NCI-H526 treated with DMSO at 0.1 percent for 48 hours (cell line): ENCODE measurements at regions not wholly inside any gene's neighbourhood (a gene's known extent, or its start where the extent isn't known, plus 50 kb on each side); places are given as distances from the start of the nearest gene placed in this dataset.

Experiments used
- DNase-seq: peaks from one replicate; lab custom pipeline; 2025; lab: John Stamatoyannopoulos, UW

DNA sequence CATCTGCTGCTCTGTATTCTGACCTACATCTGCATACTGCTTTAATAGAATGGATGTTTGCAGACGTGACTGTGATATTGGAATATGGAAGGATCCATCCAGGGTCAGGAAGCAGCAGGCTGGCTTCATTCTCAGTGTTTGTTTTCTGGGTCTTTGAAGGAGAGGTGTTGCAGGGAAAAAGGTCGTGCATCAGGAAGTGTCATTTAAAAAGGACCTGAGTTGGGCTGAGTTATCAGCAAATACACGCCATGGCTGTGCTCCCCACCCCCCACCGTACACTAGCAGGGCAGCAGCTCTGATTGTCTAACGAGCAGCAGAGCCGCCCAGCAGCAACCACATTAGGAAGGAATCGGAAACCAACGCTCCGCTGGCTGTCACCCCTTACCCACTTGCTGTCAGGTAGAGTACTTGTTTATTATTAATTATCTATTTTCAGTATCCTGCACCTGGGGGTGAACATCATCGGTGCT, 63.1 kb upstream of the STEAP1B start:
- no peak for DNase-seq

DNA sequence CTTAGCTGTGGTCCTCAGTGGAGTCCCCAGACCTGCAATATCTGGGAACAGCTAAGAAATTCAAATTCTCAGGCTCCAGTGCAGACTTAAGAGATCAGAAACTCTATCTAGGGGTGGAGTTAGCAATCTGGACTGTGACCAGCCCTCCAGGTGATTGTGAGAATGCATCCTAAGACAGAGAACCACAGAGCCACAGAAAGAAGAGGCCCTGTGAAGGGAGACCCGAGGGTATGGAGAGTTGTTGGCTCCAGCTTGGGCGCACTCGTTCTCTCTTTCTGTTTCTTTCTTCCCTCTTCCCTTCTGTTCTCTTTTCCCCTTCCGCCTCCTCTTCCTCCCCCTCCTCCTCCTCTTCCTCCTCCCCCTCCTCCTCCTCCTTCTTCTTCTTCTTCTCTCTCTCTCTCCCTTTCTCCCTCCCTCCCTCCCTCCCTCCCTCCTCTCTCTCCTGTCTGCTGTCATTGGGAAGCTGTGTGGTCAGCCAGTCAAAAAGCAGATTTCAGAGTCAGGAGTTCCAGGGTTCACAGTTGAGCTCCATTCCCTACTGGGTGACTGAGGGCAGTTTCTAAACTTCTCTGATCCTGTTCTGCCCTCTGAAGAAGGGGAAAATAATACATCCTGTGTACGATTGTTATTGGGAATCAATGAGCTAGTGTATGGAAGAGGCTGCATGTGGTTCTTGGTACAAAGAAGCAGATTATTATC, 62.1 kb upstream of the STEAP1B start:
- DNase-seq, result no peak

GRCh38 chr7:22561321-22561811, 61.4 kb upstream of the STEAP1B start:
- no peak for DNase-seq

GRCh38 chr7:22559829-22560489, 60.0 kb upstream of the STEAP1B start:
- DNase-seq, result peak; percentile 62

DNA sequence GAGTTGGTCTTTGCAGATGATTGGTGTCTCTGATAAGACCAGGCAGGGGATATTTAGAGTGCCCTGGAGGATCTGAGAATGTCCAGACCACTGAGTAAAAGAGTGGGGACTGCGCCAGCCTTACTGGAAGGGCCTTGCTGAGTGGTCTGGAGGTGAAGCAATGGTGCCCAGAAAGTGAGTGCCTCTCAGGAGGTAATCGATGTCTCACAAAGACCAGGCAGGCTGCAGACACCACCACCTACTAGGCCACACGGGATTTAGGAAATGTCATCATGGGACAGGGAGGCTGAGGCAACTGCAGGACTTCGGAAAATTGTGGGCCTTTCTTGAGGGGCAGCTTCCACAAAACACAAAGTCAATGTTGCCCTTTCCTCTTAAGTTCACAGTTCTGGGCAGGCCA, 57.2 kb upstream of the STEAP1B start:
- DNase-seq, result no peak

- no peak for DNase-seq
These were observed 55.5 kb upstream of the STEAP1B start for GRCh38 chr7:22555476-22555875.

DNA sequence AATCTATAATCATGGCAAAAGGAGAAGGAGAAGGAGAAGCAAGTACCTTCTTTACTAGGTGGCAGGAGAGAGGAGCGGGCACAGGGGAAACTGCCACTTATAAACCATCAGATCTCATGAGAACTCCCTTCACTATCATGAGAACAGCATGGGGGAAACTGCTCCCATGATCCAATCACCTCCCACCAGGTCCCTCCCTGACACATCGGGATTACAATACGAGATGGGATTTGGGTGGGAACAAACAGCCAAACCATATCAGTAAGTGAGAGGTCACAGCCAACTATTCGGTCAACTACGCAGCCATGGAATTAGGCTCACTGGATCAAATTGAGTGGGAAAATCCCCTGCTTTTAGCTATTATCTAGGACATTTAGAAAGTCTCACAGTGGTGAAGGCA, 54.2 kb upstream of the STEAP1B start:
- no peak for DNase-seq

- no peak for DNase-seq
These were observed 52.0 kb upstream of the STEAP1B start for GRCh38 chr7:22551768-22552513.

DNA sequence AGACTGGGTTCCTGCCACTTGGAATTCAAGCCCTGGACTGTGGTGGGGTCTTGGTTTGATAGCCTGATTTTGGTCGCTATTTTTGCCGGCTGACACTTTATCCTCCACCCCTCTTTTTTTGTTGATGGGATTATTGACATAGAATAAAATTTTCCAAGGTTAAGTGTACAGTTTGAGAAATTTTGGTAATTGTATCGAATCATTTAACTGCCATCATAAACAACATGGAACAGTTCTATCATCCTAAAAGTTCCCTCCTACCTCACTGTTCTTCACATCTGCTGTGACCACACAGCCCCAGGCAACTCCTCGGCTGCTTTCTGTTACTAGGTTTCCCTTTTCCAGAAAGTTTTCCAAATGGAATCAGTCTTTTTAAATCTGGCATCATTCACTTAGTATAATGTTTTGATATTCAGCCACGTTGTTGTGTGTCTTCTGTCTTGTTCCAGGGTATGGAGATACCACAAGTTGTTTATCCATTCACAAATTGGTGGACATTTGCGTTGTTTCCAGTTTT, 50.6 kb upstream of the STEAP1B start:
- no peak for DNase-seq

GRCh38 chr7:22549667-22550513, 49.9 kb upstream of the STEAP1B start:
- DNase-seq, result peak; percentile 44
